Gastrocnemius medialis (tissue), 4 donors: ENCODE measurements at regions not wholly inside any gene's neighbourhood (a gene's known extent, or its start where the extent isn't known, plus 50 kb on each side); places are given as distances from the start of the nearest gene placed in this dataset.

Experiments
- CTCF ChIP-seq, 5 experiments: fragments of 450-650 bp in 3 of 5; fragments of 200-600 bp in 2 of 5; sonication (generic) in 2 of 5; IDR thresholded peaks in 4 of 5; conservative IDR thresholded peaks in 1 of 5; 1 replicate in 4 of 5; 2 replicates in 1 of 5; pipeline ENCODE4 v1.5.1; 2016 to 2019; ENCODE audit warnings: antibody characterized with exemption in 5 of 5, mild to moderate bottlenecking in 3 of 5, moderate library complexity in 3 of 5
- POLR2A ChIP-seq, 2 donors: fragments of 450-650 bp; IDR thresholded peaks; one replicate each; pipeline ENCODE4 v1.6.1; 2017; ENCODE audit warnings: antibody characterized with exemption in 2 of 2, mild to moderate bottlenecking in 2 of 2, moderate library complexity in 2 of 2

- TF ChIP-seq CTCF (IDR thresholded peaks at IDR 0.05 in 4 of 5, conservative IDR thresholded peaks at IDR 0.05 in 1 of 5), result no peak
- no peak for TF ChIP-seq POLR2A (IDR thresholded peaks at IDR 0.05)
Observed at GRCh38 chr3:152050903-152051302, 177.5 kb downstream of the SUCNR1 start.
